Hepatocyte (in vitro differentiated cells): ENCODE measurements at regions not wholly inside any gene's neighbourhood (a gene's known extent, or its start where the extent isn't known, plus 50 kb on each side); places are given as distances from the start of the nearest gene placed in this dataset.

ENCODE experiments used
- DNase-seq: peaks from one replicate; pipeline ENCODE4 v3.0.0-alpha.2; 2016; ENCODE audit warnings: low spot score
- H2AFZ ChIP-seq: fragments of 200-600 bp; sonication (generic); 2 replicates; pipeline ENCODE4 v1.6.0; 2016; ENCODE audit warnings: antibody characterized with exemption, mild to moderate bottlenecking
- H3K27ac ChIP-seq: fragments of 200-600 bp; sonication (generic); 2 replicates; pipeline ENCODE4 v1.5.1; 2016; ENCODE audit warnings: mild to moderate bottlenecking
- H3K27me3 ChIP-seq: fragments of 200-600 bp; sonication (generic); 2 replicates; pipeline ENCODE4 v1.6.1; 2016
- H3K36me3 ChIP-seq: fragments of 200-600 bp; sonication (generic); replicated peaks from 2 replicates; pipeline ENCODE4 v1.5.1; 2016; ENCODE audit warnings: low read depth; ENCODE audit not compliant: insufficient read depth
- H3K4me1 ChIP-seq: fragments of 200-600 bp; sonication (generic); 2 replicates; pipeline ENCODE4 v1.5.1; 2016; ENCODE audit warnings: mild to moderate bottlenecking, moderate library complexity; ENCODE audit not compliant: insufficient read depth
- H3K4me2 ChIP-seq: fragments of 200-600 bp; sonication (generic); 2 replicates; pipeline ENCODE4 v1.6.0; 2016
- H3K4me3 ChIP-seq: fragments of 200-600 bp; sonication (generic); 2 replicates; pipeline ENCODE4 v1.5.1; 2016; ENCODE audit warnings: mild to moderate bottlenecking
- H3K79me2 ChIP-seq: fragments of 200-600 bp; sonication (generic); 2 replicates; pipeline ENCODE4 v1.6.0; 2017; ENCODE audit warnings: mild to moderate bottlenecking
- H3K9me2 ChIP-seq: fragments of 200-600 bp; sonication (generic); replicated peaks from 2 replicates; pipeline ENCODE4 v1.6.0; 2017; ENCODE audit warnings: mild to moderate bottlenecking; ENCODE audit not compliant: insufficient read depth
- H3K9me3 ChIP-seq: fragments of 200-600 bp; sonication (generic); 2 replicates; pipeline ENCODE4 v1.5.1; 2016; ENCODE audit warnings: low read depth, mild to moderate bottlenecking
- H4K20me1 ChIP-seq: fragments of 200-600 bp; sonication (generic); 2 replicates; pipeline ENCODE4 v1.6.0; 2016; ENCODE audit warnings: mild to moderate bottlenecking; ENCODE audit not compliant: insufficient read depth, poor library complexity, severe bottlenecking
- CTCF ChIP-seq: fragments of 200-600 bp; sonication (generic); IDR thresholded peaks from 2 replicates; pipeline ENCODE4 v1.5.1; 2016; ENCODE audit warnings: antibody characterized with exemption, mild to moderate bottlenecking; ENCODE audit not compliant: poor library complexity
- EZH2 ChIP-seq: fragments of 200-600 bp; sonication (generic); IDR thresholded peaks from 2 replicates; pipeline ENCODE4 v1.6.1; 2016; ENCODE audit warnings: antibody characterized with exemption, mild to moderate bottlenecking, borderline replicate concordance
- EZH2phosphoT487 ChIP-seq: fragments of 200-600 bp; sonication (generic); IDR thresholded peaks from one replicate; pipeline ENCODE4 v1.6.1; 2018; ENCODE audit warnings: antibody characterized with exemption, mild to moderate bottlenecking, low read depth, moderate library complexity; ENCODE audit not compliant: unreplicated experiment, severe bottlenecking
- WGBS: methylation state at CpG from one replicate; pipeline ENCODE4 v1.1.6; 2016; ENCODE audit warnings: low lambda C conversion rate; ENCODE audit errors: missing lambda C conversion rate; 5-methylcytosine and 5-hydroxymethylcytosine counted together

- Histone ChIP-seq H3K79me2 (no peaks in the 10 kb centered on the region), H3K27me3 (peaks cover 5% of the 10 kb centered on the region), H3K9me2 (no peaks in the 10 kb centered on the region), H4K20me1 (no peaks in the 10 kb centered on the region), H3K9me3 (no peaks in the 10 kb centered on the region), H3K4me3 (no peak overlapping the region), H3K4me2 (no peak overlapping the region), H2AFZ (no peak overlapping the region), H3K36me3 (no peaks in the 10 kb centered on the region), H3K4me1 (no peaks in the 10 kb centered on the region), H3K27ac (no peak overlapping the region)
- no peak for TF ChIP-seq EZH2
- TF ChIP-seq EZH2phosphoT487 = no peak
- TF ChIP-seq CTCF = no peak
- DNase-seq = no peak
- WGBS = 70% methylated on average over 4 of the region's 4 CpGs
Measured at GRCh38 chr12:108462686-108463085, 52.4 kb upstream of the FICD start.

GRCh38 chr12:108461058-108461660 lies 53.9 kb upstream of the FICD start:
- Histone ChIP-seq H3K36me3 (no peaks in the 10 kb centered on the region), H3K27me3 (peaks cover 5% of the 10 kb centered on the region), H3K4me2 (no peak overlapping the region), H3K9me2 (no peaks in the 10 kb centered on the region), H3K27ac (no peak overlapping the region), H3K4me3 (no peak overlapping the region), H3K4me1 (no peaks in the 10 kb centered on the region), H2AFZ (no peak overlapping the region), H3K9me3 (no peaks in the 10 kb centered on the region), H3K79me2 (no peaks in the 10 kb centered on the region), H4K20me1 (no peaks in the 10 kb centered on the region)
- DNase-seq = no peak
- WGBS = 71% methylated on average over 4 of the region's 4 CpGs
- TF ChIP-seq EZH2 = no peak
- no peak for TF ChIP-seq EZH2phosphoT487

- no peaks in the 10 kb centered on the region for H3K9me2 ChIP-seq
- TF ChIP-seq EZH2 (no peak), EZH2phosphoT487 (no peak), CTCF (no peak)
- H2AFZ ChIP-seq = no peak overlapping the region
- H3K79me2 ChIP-seq = no peaks in the 10 kb centered on the region
- H3K36me3 ChIP-seq = no peaks in the 10 kb centered on the region
- peaks cover 5% of the 10 kb centered on the region for H3K27me3 ChIP-seq
- H3K4me2 ChIP-seq = no peak overlapping the region
- no peaks in the 10 kb centered on the region for H4K20me1 ChIP-seq
- DNase-seq = no peak
- 60% methylated on average over 3 of the region's 3 CpGs for WGBS
- H3K27ac ChIP-seq = no peak overlapping the region
- no peaks in the 10 kb centered on the region for H3K4me1 ChIP-seq
- no peak overlapping the region for H3K4me3 ChIP-seq
- no peaks in the 10 kb centered on the region for H3K9me3 ChIP-seq
Measured at GRCh38 chr12:108459149-108459548, 55.9 kb upstream of the FICD start.

GRCh38 chr12:108457734-108458361 lies 57.2 kb upstream of the FICD start:
- Histone ChIP-seq H3K9me3 (no peaks in the 10 kb centered on the region), H3K36me3 (no peaks in the 10 kb centered on the region), H3K9me2 (no peaks in the 10 kb centered on the region), H2AFZ (no peak overlapping the region), H3K4me2 (no peak overlapping the region), H3K79me2 (no peaks in the 10 kb centered on the region), H3K27me3 (peaks cover 5% of the 10 kb centered on the region), H3K27ac (no peak overlapping the region), H3K4me3 (no peak overlapping the region), H4K20me1 (no peaks in the 10 kb centered on the region), H3K4me1 (no peaks in the 10 kb centered on the region)
- WGBS = 64% methylated on average over 7 of the region's 7 CpGs
- DNase-seq = no peak
- TF ChIP-seq EZH2 (no peak), CTCF (no peak), EZH2phosphoT487 (no peak)
